Chondrocyte (in vitro differentiated cells): ENCODE measurements at regions not wholly inside any gene's neighbourhood (a gene's known extent, or its start where the extent isn't known, plus 50 kb on each side); places are given as distances from the start of the nearest gene placed in this dataset.

Source experiments
- DNase-seq: peaks from one replicate; pipeline ENCODE4 v3.0.0; 2021; ENCODE audit warnings: mixed read lengths, low spot score
- H3K27ac Mint-ChIP-seq: one replicate; pipeline ENCODE4 v1.8.0; 2021; ENCODE audit warnings: mild to moderate bottlenecking, moderate library complexity, mixed read lengths; ENCODE audit not compliant: unreplicated experiment
- H3K27me3 Mint-ChIP-seq: 2 replicates; pipeline ENCODE4 v1.8.0; 2021; ENCODE audit warnings: low read depth, mixed read lengths
- H3K36me3 Mint-ChIP-seq: 2 replicates; pipeline ENCODE4 v1.8.0; 2021; ENCODE audit warnings: low read depth, mixed read lengths
- H3K4me1 Mint-ChIP-seq: 2 replicates; pipeline ENCODE4 v1.8.0; 2021; ENCODE audit warnings: low read depth, mild to moderate bottlenecking, mixed read lengths
- H3K4me3 Mint-ChIP-seq: one replicate; pipeline ENCODE4 v1.8.0; 2021; ENCODE audit warnings: mild to moderate bottlenecking, moderate library complexity, mixed read lengths; ENCODE audit not compliant: unreplicated experiment
- H3K9me3 Mint-ChIP-seq: 2 replicates; pipeline ENCODE4 v1.8.0; 2021; ENCODE audit warnings: low read depth, mixed read lengths
- TF ChIP-seq, protein P1 (sequence below): fragments of 200-600 bp; sonication (generic); IDR thresholded peaks from 2 replicates; pipeline ENCODE4 v1.5.0; 2021; ENCODE audit warnings: antibody characterized with exemption, mild to moderate bottlenecking, moderate library complexity

- H3K4me1 Mint-ChIP-seq, result peaks cover 29% of the 10 kb centered on the region
- no peak for DNase-seq
- peak overlapping the region; percentile 96 for H3K27ac Mint-ChIP-seq
- peaks cover 15% of the 10 kb centered on the region for H3K27me3 Mint-ChIP-seq
- no peaks in the 10 kb centered on the region for H3K9me3 Mint-ChIP-seq
- TF ChIP-seq, protein P1, sequence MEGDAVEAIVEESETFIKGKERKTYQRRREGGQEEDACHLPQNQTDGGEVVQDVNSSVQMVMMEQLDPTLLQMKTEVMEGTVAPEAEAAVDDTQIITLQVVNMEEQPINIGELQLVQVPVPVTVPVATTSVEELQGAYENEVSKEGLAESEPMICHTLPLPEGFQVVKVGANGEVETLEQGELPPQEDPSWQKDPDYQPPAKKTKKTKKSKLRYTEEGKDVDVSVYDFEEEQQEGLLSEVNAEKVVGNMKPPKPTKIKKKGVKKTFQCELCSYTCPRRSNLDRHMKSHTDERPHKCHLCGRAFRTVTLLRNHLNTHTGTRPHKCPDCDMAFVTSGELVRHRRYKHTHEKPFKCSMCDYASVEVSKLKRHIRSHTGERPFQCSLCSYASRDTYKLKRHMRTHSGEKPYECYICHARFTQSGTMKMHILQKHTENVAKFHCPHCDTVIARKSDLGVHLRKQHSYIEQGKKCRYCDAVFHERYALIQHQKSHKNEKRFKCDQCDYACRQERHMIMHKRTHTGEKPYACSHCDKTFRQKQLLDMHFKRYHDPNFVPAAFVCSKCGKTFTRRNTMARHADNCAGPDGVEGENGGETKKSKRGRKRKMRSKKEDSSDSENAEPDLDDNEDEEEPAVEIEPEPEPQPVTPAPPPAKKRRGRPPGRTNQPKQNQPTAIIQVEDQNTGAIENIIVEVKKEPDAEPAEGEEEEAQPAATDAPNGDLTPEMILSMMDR, result no peak
- H3K36me3 Mint-ChIP-seq, result no peaks in the 10 kb centered on the region
- H3K4me3 Mint-ChIP-seq, result peak overlapping the region; percentile 45
Measured at GRCh38 chr7:155951554-155952158, 139.4 kb upstream of the SHH start.

GRCh38 chr7:155950898-155951553 lies 138.8 kb upstream of the SHH start:
- TF ChIP-seq, protein P1, result no peak
- H3K4me1 Mint-ChIP-seq, result peaks cover 29% of the 10 kb centered on the region
- DNase-seq, result no peak
- H3K27me3 Mint-ChIP-seq, result peaks cover 14% of the 10 kb centered on the region
- peak overlapping the region; percentile 45 for H3K4me3 Mint-ChIP-seq
- H3K36me3 Mint-ChIP-seq, result no peaks in the 10 kb centered on the region
- H3K9me3 Mint-ChIP-seq, result no peaks in the 10 kb centered on the region
- peak overlapping the region; percentile 96 for H3K27ac Mint-ChIP-seq

DNA sequence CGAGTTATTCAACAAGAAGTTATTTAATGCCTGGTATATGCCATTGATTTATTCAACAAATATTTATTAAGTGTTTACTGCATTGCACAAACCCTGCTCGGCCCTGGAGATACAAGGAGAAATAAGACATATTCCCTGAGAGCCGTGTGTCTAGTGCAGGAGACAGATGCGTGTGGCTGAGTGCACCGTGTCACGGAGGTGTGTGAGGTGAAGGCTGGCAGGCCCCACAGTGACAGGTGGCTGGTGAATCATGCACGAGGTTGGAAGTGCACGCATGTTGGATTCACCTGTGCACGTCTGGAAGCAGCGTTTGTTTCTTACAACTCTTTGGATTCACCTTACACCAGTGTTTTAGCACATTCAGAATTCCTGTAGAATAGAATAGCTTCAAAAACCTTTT lies 136.6 kb upstream of the SHH start:
- TF ChIP-seq, protein P1, result no peak
- no peaks in the 10 kb centered on the region for H3K36me3 Mint-ChIP-seq
- peaks cover 16% of the 10 kb centered on the region for H3K27me3 Mint-ChIP-seq
- H3K4me3 Mint-ChIP-seq, result no peak overlapping the region
- H3K27ac Mint-ChIP-seq, result no peak overlapping the region
- DNase-seq, result peak; percentile 58
- H3K9me3 Mint-ChIP-seq, result no peaks in the 10 kb centered on the region
- peaks cover 29% of the 10 kb centered on the region for H3K4me1 Mint-ChIP-seq

GRCh38 chr7:155948423-155948822 lies 136.2 kb upstream of the SHH start:
- no peaks in the 10 kb centered on the region for H3K36me3 Mint-ChIP-seq
- DNase-seq, result peak; percentile 52
- H3K27ac Mint-ChIP-seq, result no peak overlapping the region
- H3K4me1 Mint-ChIP-seq, result peaks cover 29% of the 10 kb centered on the region
- H3K9me3 Mint-ChIP-seq, result no peaks in the 10 kb centered on the region
- TF ChIP-seq, protein P1, result no peak
- H3K4me3 Mint-ChIP-seq, result no peak overlapping the region
- H3K27me3 Mint-ChIP-seq, result peaks cover 16% of the 10 kb centered on the region

DNA sequence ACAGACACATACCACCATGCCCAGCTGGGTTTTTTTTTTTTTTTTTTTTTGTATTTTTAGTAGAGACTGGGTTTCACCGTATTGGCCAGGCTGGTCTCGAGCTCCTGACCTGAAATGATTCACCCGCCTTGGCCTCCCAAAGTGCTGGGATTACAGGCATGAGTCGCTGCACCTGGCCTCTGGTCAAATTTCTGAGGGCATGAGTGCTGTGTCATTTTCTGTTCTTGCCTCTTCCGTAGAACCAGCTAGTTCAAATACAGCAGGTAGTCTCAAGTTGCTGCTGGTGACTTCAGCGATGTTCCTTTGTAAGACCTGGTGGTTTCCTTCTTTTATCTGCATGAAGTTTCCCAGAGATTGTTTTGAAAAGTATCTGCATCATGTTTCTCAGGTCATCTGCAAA lies 134.8 kb upstream of the SHH start:
- Mint-ChIP-seq H3K36me3 (no peaks in the 10 kb centered on the region), H3K9me3 (no peaks in the 10 kb centered on the region), H3K4me1 (peaks cover 21% of the 10 kb centered on the region), H3K4me3 (no peak overlapping the region), H3K27ac (no peak overlapping the region), H3K27me3 (peaks cover 25% of the 10 kb centered on the region)
- DNase-seq, result no peak
- TF ChIP-seq, protein P1, result no peak
